Tibial artery (tissue), 4 donors: ENCODE measurements at regions not wholly inside any gene's neighbourhood (a gene's known extent, or its start where the extent isn't known, plus 50 kb on each side); places are given as distances from the start of the nearest gene placed in this dataset.

Source experiments
- DNase-seq, 2 donors: peaks; one replicate each; pipeline ENCODE4 v3.0.0-alpha.2; 2019
- H3K27ac ChIP-seq, 2 donors: fragments of 200-600 bp; sonication (generic) in 1 of 2; 1 replicate in 1 of 2; 2 replicates in 1 of 2; pipeline ENCODE4 v1.5.1; 2018 to 2019; ENCODE audit warnings: mild to moderate bottlenecking in 1 of 2
- H3K27me3 ChIP-seq, 2 donors: fragments of 200-600 bp; sonication (generic) in 1 of 2; one replicate each; pipeline versions ENCODE4 v1.5.1 to v1.6.0; 2016 to 2019
- H3K36me3 ChIP-seq, 3 donors: fragments of 200-600 bp; sonication (generic) in 2 of 3; one replicate each; pipeline ENCODE4 v1.5.1; 2016 to 2019; ENCODE audit warnings: mild to moderate bottlenecking in 2 of 3
- H3K4me1 ChIP-seq, 4 donors: fragments of 200-600 bp; sonication (generic) in 2 of 4; 1 replicate in 3 of 4; 2 replicates in 1 of 4; pipeline ENCODE4 v1.5.1; 2016 to 2019
- H3K4me3 ChIP-seq, 2 donors: fragments of 200-600 bp; sonication (generic) in 1 of 2; 1 replicate in 1 of 2; 2 replicates in 1 of 2; pipeline ENCODE4 v1.5.1; 2018 to 2019; ENCODE audit warnings: mild to moderate bottlenecking in 2 of 2
- H3K9me3 ChIP-seq, 3 donors: fragments of 200-600 bp; sonication (generic) in 1 of 3; one replicate each; pipeline ENCODE4 v1.5.1; 2016 to 2019
- CTCF ChIP-seq, 2 experiments: fragments of 200-600 bp in 1 of 2; fragments of 450-650 bp in 1 of 2; IDR thresholded peaks; one replicate each; pipeline ENCODE4 v1.5.1; 2017 to 2019; ENCODE audit warnings: antibody characterized with exemption in 2 of 2, mild to moderate bottlenecking in 1 of 2, moderate library complexity in 1 of 2
- intact Hi-C: fragments of 100-400 bp; cut with DNase I; formaldehyde crosslinking; loops from one replicate; pipeline ENCODE4 v1.15.0; 2023; ENCODE audit warnings: low total_unique reads

GRCh38 chr13:106772006-106772601, 204.2 kb upstream of the ARGLU1 start:
- no peak for TF ChIP-seq CTCF (IDR thresholded peaks at IDR 0.05)
- intact Hi-C loops: no loop called here
- DNase-seq: no peak

DNA sequence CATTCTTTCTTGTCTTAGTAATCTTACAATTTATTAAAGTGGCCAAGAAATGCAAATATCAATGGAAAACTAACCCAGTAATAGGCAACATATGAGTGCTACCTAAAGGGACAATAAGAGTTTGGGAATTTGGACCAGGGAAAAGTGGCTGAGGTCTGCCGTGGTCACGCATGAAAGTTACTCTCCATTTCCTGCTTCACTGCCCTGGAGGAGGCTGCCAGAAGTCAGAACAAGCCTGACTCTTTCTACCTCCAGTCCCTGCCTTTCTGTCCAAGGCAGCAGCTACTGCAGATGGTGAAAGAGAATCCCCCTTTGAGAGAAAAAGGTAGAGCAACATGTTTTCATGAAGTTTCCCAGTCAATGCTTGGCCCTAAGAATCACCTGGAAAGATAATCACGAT, 201.1 kb upstream of the ARGLU1 start:
- no peaks in the 10 kb centered on the region for H3K27me3 ChIP-seq
- H3K27ac ChIP-seq: no peak overlapping the region
- peaks cover 0 to 16% (median 3%) of the 10 kb centered on the region in 3 donors for H3K9me3 ChIP-seq
- no peak for TF ChIP-seq CTCF (IDR thresholded peaks at IDR 0.05)
- intact Hi-C loops: no loop called here
- H3K4me1 ChIP-seq: no peaks in the 10 kb centered on the region
- DNase-seq: no peak
- H3K36me3 ChIP-seq: peaks cover 0 to 4% (median 0%) of the 10 kb centered on the region in 3 donors
- no peak overlapping the region for H3K4me3 ChIP-seq

More at GRCh38 chr13:106772006-106772601, 204.2 kb upstream of the ARGLU1 start:
- no peaks in the 10 kb centered on the region for H3K4me1 ChIP-seq
- no peak overlapping the region for H3K4me3 ChIP-seq
- H3K27ac ChIP-seq: no peak overlapping the region
- peaks cover 0 to 10% (median 3%) of the 10 kb centered on the region in 3 donors for H3K9me3 ChIP-seq
- no peaks in the 10 kb centered on the region for H3K27me3 ChIP-seq
- H3K36me3 ChIP-seq: peaks cover 0 to 4% (median 0%) of the 10 kb centered on the region in 3 donors

GRCh38 chr13:106762708-106763107, 194.8 kb upstream of the ARGLU1 start:
- H3K9me3 ChIP-seq: peaks cover 0 to 10% (median 0%) of the 10 kb centered on the region in 3 donors
- no peaks in the 10 kb centered on the region for H3K27me3 ChIP-seq
- H3K4me1 ChIP-seq: no peaks in the 10 kb centered on the region
- TF ChIP-seq CTCF (IDR thresholded peaks at IDR 0.05): no peak
- intact Hi-C loops: no loop called here
- H3K36me3 ChIP-seq: peaks cover 0 to 4% (median 0%) of the 10 kb centered on the region in 3 donors
- H3K4me3 ChIP-seq: no peak overlapping the region
- DNase-seq: no peak
- H3K27ac ChIP-seq: no peak overlapping the region

DNA sequence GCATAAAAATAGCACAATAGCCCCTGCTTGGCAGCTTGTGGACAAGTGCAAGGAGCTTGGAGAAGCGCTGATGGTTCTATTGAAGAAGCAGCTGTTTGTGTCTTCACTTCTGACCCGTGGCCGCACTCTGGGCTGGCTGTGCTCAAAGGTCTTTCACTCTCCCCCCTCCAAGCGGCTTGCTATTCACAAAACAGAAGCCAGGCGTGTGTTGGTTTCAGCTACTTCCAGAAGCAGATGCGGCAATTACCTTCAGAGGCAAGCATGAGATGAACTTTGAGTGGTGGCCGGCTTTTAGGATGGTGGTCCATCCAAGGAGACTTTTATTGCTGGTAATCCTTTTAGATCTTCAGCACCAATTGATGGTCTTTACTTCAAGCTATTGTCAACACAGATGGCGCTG, 188.5 kb upstream of the ARGLU1 start:
- DNase-seq: no peak
- Histone ChIP-seq H3K4me1 (no peaks in the 10 kb centered on the region), H3K27me3 (no peaks in the 10 kb centered on the region), H3K4me3 (no peak overlapping the region), H3K27ac (no peak overlapping the region), H3K9me3 (no peaks in the 10 kb centered on the region), H3K36me3 (no peaks in the 10 kb centered on the region)
- intact Hi-C loops: no loop called here
- TF ChIP-seq CTCF (IDR thresholded peaks at IDR 0.05): no peak

GRCh38 chr13:106755542-106755941, 187.6 kb upstream of the ARGLU1 start:
- no peak for TF ChIP-seq CTCF (IDR thresholded peaks at IDR 0.05)
- no peaks in the 10 kb centered on the region for H3K36me3 ChIP-seq
- intact Hi-C loops: no loop called here

DNA sequence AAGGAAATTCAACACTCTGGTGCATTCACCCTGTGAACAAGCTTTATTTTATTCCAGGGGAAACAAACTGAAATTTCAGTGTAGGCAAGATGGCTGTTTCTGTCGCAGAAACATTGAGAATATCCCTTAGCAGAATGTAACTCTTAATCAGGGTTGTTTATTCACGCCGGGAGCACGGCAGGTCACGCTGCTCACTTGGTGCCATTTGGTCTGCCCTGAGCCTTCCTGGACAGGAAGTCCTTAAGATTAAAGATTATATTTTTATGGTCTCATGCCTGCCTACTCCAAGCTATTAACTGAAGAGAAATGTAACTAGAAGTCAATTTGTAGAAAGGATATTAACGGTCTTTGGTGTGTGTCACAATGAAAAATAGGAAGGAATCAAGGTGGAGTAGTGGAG, 185.3 kb upstream of the ARGLU1 start:
- DNase-seq: peak in 1 of 2 donors; percentile 26
- intact Hi-C loops: no loop called here
- H3K4me3 ChIP-seq: no peak overlapping the region
- H3K27ac ChIP-seq: no peak overlapping the region
- H3K4me1 ChIP-seq: no peaks in the 10 kb centered on the region
- no peak for TF ChIP-seq CTCF (IDR thresholded peaks at IDR 0.05)
- no peaks in the 10 kb centered on the region for H3K27me3 ChIP-seq
- H3K9me3 ChIP-seq: no peaks in the 10 kb centered on the region
- no peaks in the 10 kb centered on the region for H3K36me3 ChIP-seq

More at GRCh38 chr13:106755542-106755941, 187.6 kb upstream of the ARGLU1 start:
- H3K4me3 ChIP-seq: no peak overlapping the region
- no peaks in the 10 kb centered on the region for H3K27me3 ChIP-seq
- H3K9me3 ChIP-seq: no peaks in the 10 kb centered on the region
- DNase-seq: no peak
- no peaks in the 10 kb centered on the region for H3K4me1 ChIP-seq
- no peak overlapping the region for H3K27ac ChIP-seq
